AG09309 (cell line): ENCODE measurements at regions not wholly inside any gene's neighbourhood (a gene's known extent, or its start where the extent isn't known, plus 50 kb on each side); places are given as distances from the start of the nearest gene placed in this dataset.

ENCODE experiments used
- DNase-seq: peaks from one replicate; pipeline ENCODE4 v3.0.0-alpha.2; 2010; ENCODE audit warnings: low read depth
- H3K4me3 ChIP-seq: 2 replicates; pipeline ENCODE4 v1.5.1; 2011; ENCODE audit warnings: mild to moderate bottlenecking, low read depth, low read length, moderate library complexity; ENCODE audit not compliant: control insufficient read depth
- TF ChIP-seq, protein P1 (sequence below): IDR thresholded peaks from 2 replicates; pipeline ENCODE4 v1.5.1; 2011; ENCODE audit warnings: mild to moderate bottlenecking, low read depth, low read length, inconsistent platforms; ENCODE audit not compliant: insufficient read depth, control insufficient read depth; ENCODE audit errors: missing control alignments

DNA sequence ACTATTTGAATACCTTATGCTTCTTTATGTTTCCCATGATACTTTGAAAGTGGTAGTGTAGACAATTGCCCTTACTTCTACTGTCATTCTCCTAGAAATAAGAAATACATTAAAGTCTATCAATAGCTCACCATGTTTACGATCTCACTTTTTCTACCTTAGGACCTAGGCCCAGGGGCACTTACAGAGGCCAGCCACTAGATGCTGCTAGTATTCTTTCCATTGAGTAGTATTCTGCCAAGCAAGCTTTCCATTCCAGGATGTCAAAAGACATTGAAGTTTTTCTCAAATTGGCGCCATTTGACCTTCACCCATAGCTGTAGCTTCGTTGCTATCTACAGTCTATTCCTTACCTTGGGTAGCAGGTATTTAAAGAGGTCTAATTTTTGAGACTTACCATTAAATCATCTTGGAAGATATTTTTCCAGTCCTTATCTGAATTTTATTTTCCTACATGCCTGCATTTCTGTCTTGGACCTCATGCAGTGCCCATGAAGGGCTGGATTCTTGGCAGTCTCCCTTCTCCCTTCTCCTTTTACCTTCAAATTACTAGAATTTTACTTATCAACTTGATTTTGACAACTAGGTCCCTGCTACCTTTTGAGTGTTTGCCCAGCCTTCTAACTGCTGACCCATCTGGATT is 246.0 kb upstream of the NUDT12 start:
- no peak overlapping the region for H3K4me3 ChIP-seq

DNA sequence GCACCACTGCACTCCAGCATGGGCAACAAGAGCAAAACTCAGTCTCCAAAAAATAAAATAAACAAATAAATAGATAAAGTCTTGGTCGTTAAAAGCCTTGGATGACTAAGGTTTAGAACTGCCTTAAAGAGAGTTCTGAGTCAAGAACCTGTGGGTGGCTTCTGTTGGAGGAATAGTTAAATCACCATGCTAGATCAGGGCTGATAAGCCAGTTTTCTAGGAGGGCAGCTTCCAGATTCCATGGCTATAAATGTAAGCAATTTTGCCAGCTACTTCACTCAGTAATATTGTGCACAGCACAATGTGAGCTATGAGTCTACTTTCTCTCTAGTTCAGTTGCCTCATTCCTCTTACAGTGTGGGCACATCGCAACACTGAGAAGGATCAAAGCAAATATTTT is 242.1 kb upstream of the NUDT12 start:
- peak; percentile 48 for DNase-seq
- H3K4me3 ChIP-seq: no peak overlapping the region
- TF ChIP-seq, protein P1, sequence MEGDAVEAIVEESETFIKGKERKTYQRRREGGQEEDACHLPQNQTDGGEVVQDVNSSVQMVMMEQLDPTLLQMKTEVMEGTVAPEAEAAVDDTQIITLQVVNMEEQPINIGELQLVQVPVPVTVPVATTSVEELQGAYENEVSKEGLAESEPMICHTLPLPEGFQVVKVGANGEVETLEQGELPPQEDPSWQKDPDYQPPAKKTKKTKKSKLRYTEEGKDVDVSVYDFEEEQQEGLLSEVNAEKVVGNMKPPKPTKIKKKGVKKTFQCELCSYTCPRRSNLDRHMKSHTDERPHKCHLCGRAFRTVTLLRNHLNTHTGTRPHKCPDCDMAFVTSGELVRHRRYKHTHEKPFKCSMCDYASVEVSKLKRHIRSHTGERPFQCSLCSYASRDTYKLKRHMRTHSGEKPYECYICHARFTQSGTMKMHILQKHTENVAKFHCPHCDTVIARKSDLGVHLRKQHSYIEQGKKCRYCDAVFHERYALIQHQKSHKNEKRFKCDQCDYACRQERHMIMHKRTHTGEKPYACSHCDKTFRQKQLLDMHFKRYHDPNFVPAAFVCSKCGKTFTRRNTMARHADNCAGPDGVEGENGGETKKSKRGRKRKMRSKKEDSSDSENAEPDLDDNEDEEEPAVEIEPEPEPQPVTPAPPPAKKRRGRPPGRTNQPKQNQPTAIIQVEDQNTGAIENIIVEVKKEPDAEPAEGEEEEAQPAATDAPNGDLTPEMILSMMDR: no peak

More for the DNA sequence above, 246.0 kb upstream of the NUDT12 start:
- TF ChIP-seq, protein P1: peak; percentile 85
- DNase-seq: peak; percentile 1

DNA sequence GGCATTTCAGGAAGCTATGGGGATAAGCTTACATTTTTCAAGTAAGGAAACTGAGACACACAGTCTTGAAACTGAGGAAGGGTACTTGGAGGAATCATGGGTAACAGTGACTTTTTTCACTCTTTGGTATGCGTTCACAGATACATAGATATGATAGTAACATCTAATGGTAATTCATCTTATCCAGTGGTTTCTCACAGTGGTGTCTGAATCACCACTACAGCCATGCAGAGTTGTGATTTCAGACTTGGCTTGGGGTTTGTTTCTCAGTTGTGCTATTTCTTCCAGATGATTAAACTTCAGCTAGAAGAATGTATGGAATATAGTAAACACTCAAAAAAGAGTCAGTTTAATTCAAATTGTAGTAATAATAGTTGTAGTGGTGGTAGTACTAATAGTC is 239.1 kb upstream of the NUDT12 start:
- no peak overlapping the region for H3K4me3 ChIP-seq
- DNase-seq: no peak
- TF ChIP-seq, protein P1: no peak

DNA sequence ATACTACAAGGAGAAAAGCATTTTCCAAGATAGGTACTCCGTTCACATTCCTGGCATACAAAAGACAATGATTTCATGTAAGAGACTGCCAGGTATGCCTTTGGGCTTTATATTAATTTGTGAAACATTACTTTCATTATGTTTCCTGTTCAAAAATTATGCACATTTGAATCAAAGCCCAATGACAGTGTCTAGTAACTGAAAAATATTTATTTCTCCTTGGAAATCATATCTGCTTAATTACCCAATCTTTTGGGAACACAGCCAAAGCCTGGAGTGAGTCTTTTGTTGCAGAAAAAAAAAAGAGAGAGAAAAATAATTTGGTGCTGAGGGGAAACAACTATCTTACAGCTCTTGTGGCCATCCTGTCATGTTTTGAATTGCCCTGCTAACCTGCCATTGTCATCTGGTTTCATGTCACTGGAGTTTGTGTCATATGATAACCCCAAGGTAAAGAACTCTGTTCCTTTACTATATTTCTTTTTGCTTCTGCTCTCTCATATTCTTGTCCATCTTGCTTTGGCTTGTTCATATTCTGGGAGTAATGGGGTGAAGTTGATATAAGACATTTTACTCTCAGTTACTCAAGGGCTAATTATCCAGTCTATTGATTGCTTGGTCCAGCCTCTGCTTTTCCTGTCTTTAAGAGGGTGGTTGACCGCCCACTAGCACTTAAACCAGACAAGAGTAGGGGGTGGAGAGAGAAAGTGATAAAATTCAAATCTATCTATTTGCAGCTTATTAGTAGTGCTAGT is 238.3 kb upstream of the NUDT12 start:
- peak; percentile 2 for DNase-seq
- no peak overlapping the region for H3K4me3 ChIP-seq
- TF ChIP-seq, protein P1: no peak

DNA sequence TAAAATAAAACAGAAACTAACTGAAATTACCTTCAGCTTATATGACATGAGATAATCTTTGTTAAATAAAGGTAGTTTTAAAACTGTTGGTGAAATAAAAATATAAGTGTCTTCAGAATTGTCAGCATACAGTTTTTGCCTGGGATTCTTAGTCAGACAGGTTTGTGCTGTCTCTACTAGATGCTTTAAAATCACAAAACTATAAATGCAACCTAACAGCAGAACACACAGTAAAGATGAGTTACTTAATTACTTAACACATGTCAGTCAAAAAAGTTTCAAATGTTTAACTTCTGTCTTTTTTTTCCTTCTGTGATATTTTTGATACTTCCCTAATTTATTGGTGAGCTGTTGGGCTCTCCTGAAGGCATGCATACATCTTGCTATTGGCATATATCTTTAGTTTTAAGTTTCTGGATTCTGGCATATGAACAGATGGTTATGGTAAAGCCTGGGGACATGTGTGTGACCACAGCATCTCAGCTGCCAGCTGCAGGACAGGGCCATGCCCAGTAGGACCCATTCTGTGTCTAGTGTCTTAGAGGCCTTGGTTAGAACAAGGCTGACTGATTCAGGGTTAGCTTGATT is 231.1 kb upstream of the NUDT12 start:
- no peak overlapping the region for H3K4me3 ChIP-seq
- TF ChIP-seq, protein P1: no peak
- DNase-seq: no peak

DNA sequence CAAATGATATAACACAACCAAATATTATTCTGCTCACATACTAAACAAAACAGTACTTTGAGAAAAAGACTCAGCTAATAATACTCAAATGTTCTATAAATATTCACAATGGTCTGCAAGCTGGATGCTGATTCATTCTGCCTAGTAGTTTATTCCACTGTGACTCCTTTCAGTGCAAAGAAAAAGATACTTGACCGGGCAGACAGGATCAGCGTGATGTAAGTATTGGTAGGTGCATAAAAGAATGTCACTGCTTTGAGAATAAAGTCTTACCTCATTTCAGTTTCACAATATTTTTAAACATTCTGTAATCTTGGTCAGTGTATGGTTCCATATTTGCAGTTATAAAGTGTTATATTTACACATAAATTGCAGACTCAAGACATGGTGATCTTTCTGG is 223.0 kb upstream of the NUDT12 start:
- TF ChIP-seq, protein P1: no peak
- DNase-seq: peak; percentile 8
- no peak overlapping the region for H3K4me3 ChIP-seq
